Breast epithelium (tissue), 3 donors: ENCODE measurements at regions not wholly inside any gene's neighbourhood (a gene's known extent, or its start where the extent isn't known, plus 50 kb on each side); places are given as distances from the start of the nearest gene placed in this dataset.

Experiments
- CTCF ChIP-seq, 3 donors: fragments of 450-650 bp; IDR thresholded peaks; one replicate each; pipeline ENCODE4 v1.5.1; 2016 to 2017; ENCODE audit warnings: antibody characterized with exemption in 3 of 3, mild to moderate bottlenecking in 3 of 3, moderate library complexity in 3 of 3
- POLR2A ChIP-seq: fragments of 450-650 bp; IDR thresholded peaks from one replicate; pipeline ENCODE4 v1.6.1; 2016; ENCODE audit warnings: antibody characterized with exemption, mild to moderate bottlenecking, moderate library complexity
- POLR2AphosphoS5 ChIP-seq, 3 donors: sonication (generic); formaldehyde crosslinking; IDR thresholded peaks; one replicate each; pipeline ENCODE4 v1.6.1; 2017; ENCODE audit warnings: antibody characterized with exemption in 3 of 3

DNA sequence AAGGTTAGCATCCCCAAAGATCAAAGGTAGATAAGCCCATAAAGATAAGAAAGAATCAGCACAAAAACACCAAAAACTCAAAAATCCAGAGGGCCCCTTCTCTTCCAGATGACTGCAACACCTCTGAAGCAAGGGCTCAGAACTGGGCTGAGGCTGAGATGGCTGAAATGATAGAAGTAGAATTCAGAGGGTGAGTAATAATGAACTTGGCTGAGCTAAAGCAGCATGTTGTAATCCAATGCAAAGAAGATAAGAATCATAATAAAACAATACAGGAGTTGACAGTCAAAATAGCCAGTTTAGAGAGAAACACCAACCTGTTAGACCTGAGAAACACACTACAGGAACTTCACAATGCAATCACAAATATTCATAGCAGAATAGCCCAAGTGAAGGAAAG, 406.9 kb upstream of the CXADR start:
- no peak for TF ChIP-seq POLR2A
- TF ChIP-seq CTCF (IDR thresholded peaks at IDR 0.05), result no peak
- no peak for TF ChIP-seq POLR2AphosphoS5 (IDR thresholded peaks at IDR 0.05)
